Erythroblast (primary cell): ENCODE measurements at regions not wholly inside any gene's neighbourhood (a gene's known extent, or its start where the extent isn't known, plus 50 kb on each side); places are given as distances from the start of the nearest gene placed in this dataset.

Experiments
- GATA1 ChIP-seq: IDR thresholded peaks from 2 replicates; pipeline ENCODE4 v1.6.1; 2011; ENCODE audit warnings: low read depth, mild to moderate bottlenecking, control low read depth, low read length, moderate library complexity
- POLR2A ChIP-seq: IDR thresholded peaks from 2 replicates; pipeline ENCODE4 v1.6.1; 2011; ENCODE audit warnings: mild to moderate bottlenecking, low read length

DNA sequence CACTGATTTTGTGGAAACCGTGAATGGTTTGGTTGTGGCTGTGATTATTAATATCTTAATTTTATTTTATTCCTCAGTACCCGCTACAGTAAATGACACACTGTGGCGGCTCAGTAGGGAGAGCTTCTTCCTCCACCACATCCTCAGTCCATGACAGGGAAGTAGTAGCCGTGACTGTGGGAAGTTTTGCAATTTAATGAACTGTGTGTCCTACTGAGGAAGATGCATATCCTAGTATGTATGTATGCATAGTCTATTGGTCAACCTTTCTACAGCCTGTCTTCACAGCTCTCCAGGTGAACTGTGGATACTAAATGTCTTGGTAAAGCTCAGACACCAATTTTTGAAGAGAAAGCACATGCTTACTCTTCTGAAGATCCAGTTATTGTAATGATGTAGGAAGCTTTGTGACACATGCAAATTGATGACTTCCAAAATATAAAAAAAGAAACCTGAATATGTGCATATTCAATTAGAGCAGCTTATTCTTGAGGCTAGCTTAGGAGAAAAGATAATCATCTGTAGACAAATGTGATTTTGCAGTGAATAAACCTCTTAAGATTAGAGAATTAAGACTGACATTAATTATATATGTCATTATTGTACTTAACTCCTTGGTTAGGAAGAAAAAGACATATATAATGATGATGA is 384.3 kb upstream of the CNTNAP5 start:
- no peak for TF ChIP-seq POLR2A
- no peak for TF ChIP-seq GATA1
